ENCODE measurements at regions not wholly inside any gene's neighbourhood (a gene's known extent, or its start where the extent isn't known, plus 50 kb on each side); places are given as distances from the start of the nearest gene placed in this dataset.
"Not testable (repeated sequence)": the region's sequence is repeated elsewhere in the genome, so short reads cannot be mapped to it uniquely, and the experiment has no call there.

DNA sequence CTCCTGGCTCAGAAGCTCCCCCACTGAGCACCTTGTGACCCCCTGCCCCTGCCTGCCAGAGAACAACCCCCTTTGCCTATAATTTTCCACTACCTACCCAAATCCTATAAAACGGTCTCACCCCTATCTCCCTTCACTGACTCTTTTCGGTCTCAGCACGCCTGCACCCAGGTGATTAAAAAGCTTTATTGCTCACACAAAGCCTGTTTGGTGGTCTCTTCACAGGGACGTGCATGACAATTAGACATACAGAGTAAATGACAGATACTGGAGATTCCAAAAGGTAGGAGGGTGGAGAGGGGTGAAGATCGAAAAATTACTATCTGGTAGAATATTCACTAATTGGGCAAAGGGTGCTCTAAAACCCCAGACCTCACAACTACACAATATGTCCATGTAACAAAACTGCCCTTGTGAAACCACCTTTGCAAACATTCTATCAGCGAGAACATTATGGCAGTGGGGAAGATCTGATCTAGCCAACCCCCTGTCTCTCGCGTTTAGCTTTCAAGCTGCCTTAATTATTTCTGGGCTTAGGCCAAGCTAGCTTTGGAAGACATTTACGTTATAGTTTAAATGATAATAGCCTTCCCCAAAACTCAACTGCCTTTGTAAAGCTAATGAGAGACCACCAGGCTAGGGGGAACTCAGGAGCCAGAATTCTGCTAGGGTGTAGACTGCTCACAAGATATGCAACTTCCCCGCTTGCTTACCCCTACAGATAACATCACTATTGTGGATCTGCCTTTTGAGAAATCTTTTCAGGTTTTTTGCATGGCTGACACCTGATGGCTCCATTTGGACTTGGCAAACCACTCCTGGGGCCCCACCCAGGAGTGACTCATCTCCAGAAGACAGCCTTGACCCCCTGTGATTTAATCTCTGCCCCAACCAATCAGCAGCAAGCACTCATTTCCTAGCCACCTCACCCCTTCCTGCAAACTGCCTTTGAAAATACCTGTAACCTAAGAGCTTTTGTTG, 1534.0 kb upstream of the SPRY2 start:
- Histone ChIP-seq H3K36me3 (ENCODE audit: insufficient read depth) (no peaks in the 10 kb centered on the region), H3K27ac (ENCODE audit: low read depth) (no peak overlapping the region), H3K4me3 (ENCODE audit: low read depth, low read length) (no peak overlapping the region), H3K4me1 (ENCODE audit: insufficient read depth) (no peaks in the 10 kb centered on the region)
- DNase-seq (ENCODE audit: extremely low spot score), result no peak
- WGBS, result 51% methylated on average over 10 of the region's 10 CpGs

- DNase-seq (ENCODE audit: extremely low spot score), result no peak
- Histone ChIP-seq H3K36me3 (ENCODE audit: insufficient read depth) (no peaks in the 10 kb centered on the region), H3K4me1 (ENCODE audit: insufficient read depth) (no peaks in the 10 kb centered on the region), H3K4me3 (ENCODE audit: low read depth, low read length) (no peak overlapping the region), H3K27ac (ENCODE audit: low read depth) (no peak overlapping the region)
- 46% methylated on average over 4 of the region's 4 CpGs for WGBS
Observed at GRCh38 chr13:81874253-81874652, 1533.3 kb upstream of the SPRY2 start.

DNA sequence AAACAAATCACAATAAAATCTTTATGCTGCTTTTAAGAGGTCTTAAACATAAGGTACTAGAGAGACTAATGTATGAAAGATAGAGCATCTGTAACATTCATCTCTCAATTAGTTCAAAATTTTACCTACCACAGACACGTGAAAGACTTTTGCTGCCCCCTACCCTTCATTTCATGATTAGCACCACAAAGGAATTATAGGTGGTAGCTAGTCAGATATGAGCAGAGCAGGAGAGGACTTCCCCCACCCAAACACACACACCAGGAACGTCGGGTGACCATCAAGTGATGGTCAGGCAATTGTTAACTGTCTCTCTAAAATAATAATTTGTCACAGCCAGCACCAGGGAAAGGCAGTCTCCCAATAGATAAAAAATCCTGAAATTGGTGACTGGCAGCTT, 1531.7 kb upstream of the SPRY2 start:
- 12% methylated on average over 3 of the region's 3 CpGs for WGBS
- no peak overlapping the region for H3K27ac ChIP-seq (ENCODE audit: low read depth)
- DNase-seq (ENCODE audit: extremely low spot score), result no peak
- H3K36me3 ChIP-seq (ENCODE audit: insufficient read depth), result no peaks in the 10 kb centered on the region
- no peak overlapping the region for H3K4me3 ChIP-seq (ENCODE audit: low read depth, low read length)
- H3K4me1 ChIP-seq (ENCODE audit: insufficient read depth), result no peaks in the 10 kb centered on the region

DNA sequence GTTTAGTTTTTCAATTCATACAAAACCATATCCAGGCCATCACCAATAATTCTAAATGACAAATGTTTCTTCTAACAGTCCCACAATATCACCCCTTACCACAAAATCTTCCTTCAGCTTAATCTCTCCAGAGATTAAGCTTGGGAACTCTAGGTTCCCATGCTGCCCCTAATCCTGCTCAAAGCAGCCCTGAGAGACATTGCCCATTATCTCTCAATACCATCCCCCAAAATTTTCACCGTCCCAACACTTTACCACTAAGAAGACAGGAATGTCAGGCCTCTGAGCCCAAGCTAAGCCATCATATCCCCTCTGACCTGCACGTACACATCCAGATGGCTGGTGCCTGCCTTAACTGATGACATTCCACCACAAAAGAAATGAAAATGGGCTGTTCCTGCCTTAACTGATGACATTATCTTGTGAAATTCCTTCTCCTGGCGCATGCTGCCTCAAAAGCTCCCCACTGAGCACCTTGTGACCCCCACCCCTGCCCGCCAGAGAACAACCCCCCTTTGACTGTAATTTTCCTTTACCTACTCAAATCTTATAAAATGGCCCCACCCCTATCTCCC, 1530.9 kb upstream of the SPRY2 start:
- not testable (repeated sequence) for H3K27ac ChIP-seq (ENCODE audit: low read depth); H3K36me3 ChIP-seq (ENCODE audit: insufficient read depth); DNase-seq (ENCODE audit: extremely low spot score); H3K4me1 ChIP-seq (ENCODE audit: insufficient read depth); H3K4me3 ChIP-seq (ENCODE audit: low read depth, low read length)
- WGBS, result 66% methylated on average over 4 of the region's 4 CpGs

GRCh38 chr13:81848291-81848690, 1507.4 kb upstream of the SPRY2 start:
- Histone ChIP-seq H3K27ac (ENCODE audit: low read depth) (no peak overlapping the region), H3K4me3 (ENCODE audit: low read depth, low read length) (no peak overlapping the region), H3K36me3 (ENCODE audit: insufficient read depth) (no peaks in the 10 kb centered on the region), H3K4me1 (ENCODE audit: insufficient read depth) (no peaks in the 10 kb centered on the region)
- DNase-seq (ENCODE audit: extremely low spot score), result no peak

- WGBS, result 82% methylated on average over 2 of the region's 2 CpGs
- no peak overlapping the region for H3K4me3 ChIP-seq (ENCODE audit: low read depth, low read length)
- no peaks in the 10 kb centered on the region for H3K4me1 ChIP-seq (ENCODE audit: insufficient read depth)
- DNase-seq (ENCODE audit: extremely low spot score), result no peak
- H3K36me3 ChIP-seq (ENCODE audit: insufficient read depth), result no peaks in the 10 kb centered on the region
- no peak overlapping the region for H3K27ac ChIP-seq (ENCODE audit: low read depth)
Observed at GRCh38 chr13:81846771-81847170, 1505.8 kb upstream of the SPRY2 start.

- no peak overlapping the region for H3K27ac ChIP-seq (ENCODE audit: low read depth)
- DNase-seq (ENCODE audit: extremely low spot score), result no peak
- H3K4me1 ChIP-seq (ENCODE audit: insufficient read depth), result no peaks in the 10 kb centered on the region
- H3K36me3 ChIP-seq (ENCODE audit: insufficient read depth), result no peaks in the 10 kb centered on the region
- WGBS, result 93% methylated on average over 11 of the region's 11 CpGs
- no peak overlapping the region for H3K4me3 ChIP-seq (ENCODE audit: low read depth, low read length)
Observed at GRCh38 chr13:81821259-81821658, 1480.3 kb upstream of the SPRY2 start.

- H3K4me3 ChIP-seq (ENCODE audit: low read depth, low read length), result no peak overlapping the region
- DNase-seq (ENCODE audit: extremely low spot score), result no peak
- no peaks in the 10 kb centered on the region for H3K36me3 ChIP-seq (ENCODE audit: insufficient read depth)
- H3K4me1 ChIP-seq (ENCODE audit: insufficient read depth), result no peaks in the 10 kb centered on the region
- H3K27ac ChIP-seq (ENCODE audit: low read depth), result no peak overlapping the region
- WGBS, result 85% methylated on average over 1 of the region's 1 CpG
Observed at GRCh38 chr13:81800433-81800832, 1459.5 kb upstream of the SPRY2 start.

- whole genome bisulfite sequencing, result 52% methylated on average over 1 of the region's 1 CpG
Observed at GRCh38 chr13:81795710-81796109, 1454.8 kb upstream of the SPRY2 start.

DNA sequence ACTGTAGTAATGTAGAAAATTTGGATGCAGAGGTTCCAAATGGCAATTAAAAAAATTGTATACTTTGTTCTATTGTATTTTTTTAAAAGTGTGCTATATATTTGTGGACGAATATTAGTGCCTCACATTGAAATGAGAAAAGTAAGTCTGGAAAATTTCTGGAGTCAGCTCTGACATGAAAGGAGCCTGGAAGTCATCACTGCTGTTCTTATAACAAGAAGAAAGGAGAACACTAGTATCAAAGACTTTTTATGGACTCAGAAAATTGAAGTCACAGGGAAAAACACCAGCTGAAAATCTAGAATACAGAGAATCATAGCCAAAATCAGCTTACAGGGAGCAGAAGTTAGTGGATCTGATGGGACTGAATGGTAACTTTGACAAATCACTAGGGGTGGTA, 1450.7 kb upstream of the SPRY2 start:
- Histone ChIP-seq H3K27ac (ENCODE audit: low read depth) (no peak overlapping the region), H3K36me3 (ENCODE audit: insufficient read depth) (no peaks in the 10 kb centered on the region), H3K4me1 (ENCODE audit: insufficient read depth) (no peaks in the 10 kb centered on the region), H3K4me3 (ENCODE audit: low read depth, low read length) (no peak overlapping the region)
- WGBS, result 21% methylated on average over 1 of the region's 1 CpG
- no peak for DNase-seq (ENCODE audit: extremely low spot score)

More at GRCh38 chr13:81795710-81796109, 1454.8 kb upstream of the SPRY2 start:
- Histone ChIP-seq H3K4me1 (ENCODE audit: insufficient read depth) (no peaks in the 10 kb centered on the region), H3K36me3 (ENCODE audit: insufficient read depth) (no peaks in the 10 kb centered on the region), H3K27ac (ENCODE audit: low read depth) (no peak overlapping the region), H3K4me3 (ENCODE audit: low read depth, low read length) (no peak overlapping the region)
- no peak for DNase-seq (ENCODE audit: extremely low spot score)

GRCh38 chr13:81781471-81781870, 1440.5 kb upstream of the SPRY2 start:
- Histone ChIP-seq H3K4me1 (ENCODE audit: insufficient read depth) (no peaks in the 10 kb centered on the region), H3K4me3 (ENCODE audit: low read depth, low read length) (no peak overlapping the region), H3K27ac (ENCODE audit: low read depth) (no peak overlapping the region), H3K36me3 (ENCODE audit: insufficient read depth) (no peaks in the 10 kb centered on the region)
- 69% methylated on average over 3 of the region's 3 CpGs for WGBS
- no peak for DNase-seq (ENCODE audit: extremely low spot score)

GRCh38 chr13:81779876-81780275, 1439.0 kb upstream of the SPRY2 start:
- Histone ChIP-seq H3K27ac (ENCODE audit: low read depth) (no peak overlapping the region), H3K4me3 (ENCODE audit: low read depth, low read length) (no peak overlapping the region), H3K4me1 (ENCODE audit: insufficient read depth) (no peaks in the 10 kb centered on the region), H3K36me3 (ENCODE audit: insufficient read depth) (no peaks in the 10 kb centered on the region)
- DNase-seq (ENCODE audit: extremely low spot score), result no peak

DNA sequence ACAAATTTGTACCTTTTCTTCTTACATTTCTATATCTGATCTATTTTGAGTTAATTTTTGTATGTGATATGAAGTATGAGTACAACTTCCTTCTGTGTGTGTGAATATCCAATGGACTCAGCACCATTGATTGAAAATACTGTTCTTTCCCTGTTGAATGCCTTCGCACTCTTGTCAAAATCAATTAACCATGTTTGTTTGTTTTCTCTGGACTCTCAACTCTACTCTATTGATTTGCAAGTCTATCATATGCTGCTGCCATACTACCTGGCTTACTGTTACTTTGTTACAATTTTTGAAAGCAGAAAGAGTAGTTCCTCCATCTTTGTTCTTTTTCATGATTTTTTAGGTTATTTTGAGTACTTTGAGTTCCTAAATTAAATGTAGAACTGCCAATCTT, 1437.4 kb upstream of the SPRY2 start:
- H3K36me3 ChIP-seq (ENCODE audit: insufficient read depth), result no peaks in the 10 kb centered on the region
- H3K4me1 ChIP-seq (ENCODE audit: insufficient read depth), result no peaks in the 10 kb centered on the region
- no peak overlapping the region for H3K4me3 ChIP-seq (ENCODE audit: low read depth, low read length)
- no peak for DNase-seq (ENCODE audit: extremely low spot score)
- no peak overlapping the region for H3K27ac ChIP-seq (ENCODE audit: low read depth)
- 93% methylated on average over 1 of the region's 1 CpG for WGBS

GRCh38 chr13:81773263-81773662, 1432.3 kb upstream of the SPRY2 start:
- no peak overlapping the region for H3K27ac ChIP-seq (ENCODE audit: low read depth)
- DNase-seq (ENCODE audit: extremely low spot score), result no peak
- H3K4me1 ChIP-seq (ENCODE audit: insufficient read depth), result no peaks in the 10 kb centered on the region
- 40% methylated on average over 1 of the region's 1 CpG for WGBS
- no peaks in the 10 kb centered on the region for H3K36me3 ChIP-seq (ENCODE audit: insufficient read depth)
- no peak overlapping the region for H3K4me3 ChIP-seq (ENCODE audit: low read depth, low read length)
